SK-N-SH (cell line): ENCODE measurements at regions not wholly inside any gene's neighbourhood (a gene's known extent, or its start where the extent isn't known, plus 50 kb on each side); places are given as distances from the start of the nearest gene placed in this dataset.

Source experiments
- CTCF ChIP-seq: fragments of 200-600 bp; sonication (generic); IDR thresholded peaks from 2 replicates; pipeline ENCODE4 v1.6.1; 2017; ENCODE audit warnings: antibody characterized with exemption, mild to moderate bottlenecking, moderate library complexity
- EZH2phosphoT487 ChIP-seq: fragments of 200-600 bp; sonication (generic); IDR thresholded peaks from 2 replicates; pipeline ENCODE4 v1.6.1; 2017; ENCODE audit warnings: low read depth, mixed run types, mild to moderate bottlenecking, antibody characterized with exemption, moderate library complexity, borderline replicate concordance
- FOSL2 ChIP-seq: IDR thresholded peaks from 2 replicates; pipeline ENCODE4 v1.4.0; 2012; ENCODE audit warnings: low read depth, mild to moderate bottlenecking, moderate library complexity, borderline replicate concordance
- FOXM1 ChIP-seq: IDR thresholded peaks from 2 replicates; pipeline ENCODE4 v1.4.0; 2012; ENCODE audit warnings: low read depth, mild to moderate bottlenecking
- MAX ChIP-seq: IDR thresholded peaks from 2 replicates; pipeline ENCODE4 v1.4.0; 2012; ENCODE audit warnings: low read depth
- MXI1 ChIP-seq: IDR thresholded peaks from 2 replicates; pipeline ENCODE4 v1.6.1; 2012; ENCODE audit warnings: mild to moderate bottlenecking, low read depth, low read length, improper control_type of control experiment
- POLR2AphosphoS5 ChIP-seq: IDR thresholded peaks from 2 replicates; pipeline ENCODE4 v1.6.1; 2012; ENCODE audit warnings: low read depth, low read length
- RAD21 ChIP-seq: IDR thresholded peaks from 2 replicates; pipeline ENCODE4 v1.6.1; 2012; ENCODE audit warnings: mild to moderate bottlenecking, low read length
- SIN3A ChIP-seq: IDR thresholded peaks from 2 replicates; pipeline ENCODE4 v1.6.1; 2012; ENCODE audit warnings: low read depth, mild to moderate bottlenecking, low read length, moderate library complexity, borderline replicate concordance
- USF1 ChIP-seq: IDR thresholded peaks from 2 replicates; pipeline ENCODE4 v1.4.0; 2012; ENCODE audit warnings: low read depth, borderline replicate concordance
- USF2 ChIP-seq: fragments of 150-350 bp; IDR thresholded peaks from 2 replicates; pipeline ENCODE4 v1.6.1; 2017; ENCODE audit warnings: antibody characterized with exemption, low read length, low read depth, borderline replicate concordance

GRCh38 chr20:41870869-41871462, 252.8 kb upstream of the CHD6 start:
- TF ChIP-seq CTCF (no peak), POLR2AphosphoS5 (no peak), SIN3A (no peak), MAX (no peak), RAD21 (no peak), EZH2phosphoT487 (no peak), MXI1 (no peak), FOXM1 (no peak), USF2 (no peak), FOSL2 (no peak), USF1 (no peak)
